Activated CD8-positive, alpha-beta T cell treated with anti-CD3 and anti-CD28 coated beads for 36 hours (primary cell): ENCODE measurements at regions not wholly inside any gene's neighbourhood (a gene's known extent, or its start where the extent isn't known, plus 50 kb on each side); places are given as distances from the start of the nearest gene placed in this dataset.
A peak's percentile ranks its signal among the peaks of the same experiment; 100 is the strongest.

Source experiments
- ATAC-seq: fragments of 200-7000 bp; cut with Tn5 transposase; one replicate; pipeline ENCODE4 v1.10.0; 2021; ENCODE audit warnings: mild to moderate bottlenecking, moderate library complexity
- CTCF ChIA-PET: fragments of 350-600 bp; sonication (Branson Sonifier 250); formaldehyde crosslinking; loops from one replicate; lab custom pipeline; 2021; ENCODE audit warnings: antibody characterized with exemption; lab: Charles Lee
- POLR2A ChIA-PET: fragments of 350-600 bp; sonication (Branson Sonifier 250); formaldehyde crosslinking; loops from one replicate; lab custom pipeline; 2021; ENCODE audit warnings: antibody characterized with exemption; lab: Charles Lee
- DNase-seq: peaks from one replicate; pipeline ENCODE4 v3.0.0-alpha.2; 2020
- H3K27ac Mint-ChIP-seq: one replicate; pipeline ENCODE4 v1.8.0; 2021; ENCODE audit warnings: mild to moderate bottlenecking, mixed read lengths
- H3K27me3 Mint-ChIP-seq: one replicate; pipeline ENCODE4 v1.8.0; 2021; ENCODE audit warnings: mixed read lengths
- H3K36me3 Mint-ChIP-seq: one replicate; pipeline ENCODE4 v1.8.0; 2021; ENCODE audit warnings: low read depth, mixed read lengths
- H3K4me1 Mint-ChIP-seq: one replicate; pipeline ENCODE4 v1.8.0; 2021; ENCODE audit warnings: low read depth, mixed read lengths
- H3K4me3 Mint-ChIP-seq: one replicate; pipeline ENCODE4 v1.8.0; 2021; ENCODE audit warnings: mild to moderate bottlenecking, moderate library complexity, mixed read lengths
- H3K9me3 Mint-ChIP-seq: one replicate; pipeline ENCODE4 v1.8.0; 2021; ENCODE audit warnings: mixed read lengths
- CTCF ChIP-seq: fragments of 200-600 bp; IDR thresholded peaks from one replicate; pipeline ENCODE4 v1.8.0; 2022; ENCODE audit warnings: antibody characterized with exemption, mild to moderate bottlenecking
- intact Hi-C: fragments of 100-400 bp; cut with micrococcal nuclease; formaldehyde crosslinking; loops from one replicate; pipeline ENCODE4 v1.10.0; 2022

DNA sequence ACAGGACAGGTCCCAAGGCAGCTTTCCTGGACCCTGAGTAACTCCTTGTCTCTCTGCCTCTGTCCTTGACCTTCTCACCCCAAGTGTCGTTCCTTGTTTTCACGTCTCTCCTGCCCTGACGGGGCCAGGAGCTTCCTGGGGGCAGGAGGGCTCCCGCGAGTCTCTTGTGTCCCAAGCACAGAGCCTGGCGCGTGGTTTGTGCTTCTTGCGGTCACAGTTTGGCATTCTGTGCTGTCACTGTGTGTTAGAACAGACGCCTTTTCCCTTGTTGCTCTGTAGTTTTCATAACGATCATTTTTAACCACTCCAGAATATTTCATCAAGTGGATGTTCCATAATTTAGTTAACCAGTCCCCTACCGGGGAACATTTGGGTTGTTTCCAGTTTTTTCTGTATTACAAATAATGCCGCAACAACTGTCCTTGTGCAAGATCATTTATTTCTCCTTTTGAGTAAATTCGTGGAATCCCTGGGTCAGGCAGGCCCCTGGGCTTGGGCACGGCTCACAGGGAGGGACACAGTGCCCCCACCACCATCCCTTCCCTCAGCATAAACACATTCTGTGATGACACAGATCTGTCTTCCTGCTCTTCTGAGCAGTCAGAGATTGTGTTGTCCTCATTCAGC is 71.9 kb downstream of the TSPAN17 start:
- Mint-ChIP-seq H3K36me3 (no peaks in the 10 kb centered on the region), H3K4me3 (no peak overlapping the region)

DNA sequence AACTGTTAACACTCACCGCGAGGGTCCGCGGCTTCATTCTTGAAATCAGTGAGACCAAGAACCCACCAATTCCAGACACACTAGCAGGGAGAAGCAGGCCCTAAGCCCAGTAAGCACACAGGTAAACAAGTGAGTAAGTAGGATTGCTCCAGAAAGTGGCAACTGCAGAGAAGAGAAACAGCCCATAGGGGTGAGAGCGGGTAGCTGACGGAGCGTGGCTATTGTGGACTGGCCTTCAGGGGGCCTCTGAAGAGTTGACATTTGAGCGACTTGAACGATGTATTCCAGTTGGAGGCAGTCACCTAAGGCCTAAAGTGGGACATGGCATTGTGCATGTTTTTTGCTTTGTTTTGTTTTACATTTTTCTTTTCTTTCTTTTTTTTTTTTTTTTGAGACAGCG is 74.2 kb downstream of the TSPAN17 start:
- DNase-seq, result no peak
- no peak for ATAC-seq
- Mint-ChIP-seq H3K27ac (no peak overlapping the region), H3K36me3 (no peaks in the 10 kb centered on the region), H3K9me3 (no peaks in the 10 kb centered on the region), H3K4me3 (no peak overlapping the region), H3K4me1 (peaks cover 3% of the 10 kb centered on the region), H3K27me3 (peaks cover 23% of the 10 kb centered on the region)
- CTCF ChIA-PET, result no interaction called here
- intact Hi-C loops, result no loop called here
- POLR2A ChIA-PET, result no interaction called here
- TF ChIP-seq CTCF, result no peak

More for the DNA sequence above, 71.9 kb downstream of the TSPAN17 start:
- TF ChIP-seq CTCF, result no peak
- peaks cover 18% of the 10 kb centered on the region for H3K27me3 Mint-ChIP-seq
- no peak for DNase-seq
- peaks cover 3% of the 10 kb centered on the region for H3K9me3 Mint-ChIP-seq
- intact Hi-C loops, result no loop called here
- no peak for ATAC-seq
- H3K4me1 Mint-ChIP-seq, result peaks cover 3% of the 10 kb centered on the region
- ChIA-PET CTCF (interaction anchor here (1.3 kb wide), 1 partner anchor 58 kb away, joined by 3 read pairs; no protein-coding TSS in a partner anchor), POLR2A (no interaction called here)
- H3K27ac Mint-ChIP-seq, result no peak overlapping the region

DNA sequence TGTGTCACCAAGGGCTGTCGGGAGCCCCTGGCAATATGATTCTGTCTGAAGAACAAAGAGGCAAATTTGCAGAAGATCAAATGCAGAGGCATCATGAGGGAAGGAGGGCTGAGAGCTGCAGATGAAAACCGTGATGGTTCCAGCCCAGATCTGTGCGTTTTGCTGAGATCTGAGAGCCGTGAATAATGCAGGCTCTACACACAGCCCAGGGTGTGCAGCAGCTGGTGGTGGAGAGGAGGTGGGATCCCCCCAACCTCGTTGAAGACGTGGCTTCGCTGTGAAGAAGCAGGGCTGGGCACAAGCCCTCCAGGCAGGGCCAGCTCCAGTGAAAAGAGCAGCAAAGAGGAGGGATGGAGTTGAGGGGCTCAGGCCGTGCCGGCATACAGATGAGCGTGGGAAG is 75.5 kb downstream of the TSPAN17 start:
- Mint-ChIP-seq H3K9me3 (no peaks in the 10 kb centered on the region), H3K36me3 (no peaks in the 10 kb centered on the region), H3K4me3 (no peak overlapping the region), H3K27me3 (peaks cover 25% of the 10 kb centered on the region), H3K4me1 (peaks cover 3% of the 10 kb centered on the region), H3K27ac (no peak overlapping the region)
- ChIA-PET CTCF (interaction anchor here (1.6 kb wide), 1 partner anchor 62 kb away, joined by 5 read pairs; no protein-coding TSS in a partner anchor), POLR2A (no interaction called here)
- intact Hi-C loops, result no loop called here
- ATAC-seq, result no peak
- no peak for DNase-seq
- no peak for TF ChIP-seq CTCF

GRCh38 chr5:176723440-176723839 is 76.2 kb downstream of the TSPAN17 start:
- Mint-ChIP-seq H3K27ac (no peak overlapping the region), H3K36me3 (no peaks in the 10 kb centered on the region), H3K9me3 (no peaks in the 10 kb centered on the region), H3K4me3 (no peak overlapping the region), H3K4me1 (peaks cover 3% of the 10 kb centered on the region), H3K27me3 (peaks cover 25% of the 10 kb centered on the region)
- intact Hi-C loops, result no loop called here
- peak; percentile 42 for ATAC-seq
- no peak for DNase-seq
- CTCF ChIA-PET, result interaction anchor here (1.6 kb wide), 1 partner anchor 62 kb away, joined by 5 read pairs; no protein-coding TSS in a partner anchor
- no peak for TF ChIP-seq CTCF
- POLR2A ChIA-PET, result no interaction called here

DNA sequence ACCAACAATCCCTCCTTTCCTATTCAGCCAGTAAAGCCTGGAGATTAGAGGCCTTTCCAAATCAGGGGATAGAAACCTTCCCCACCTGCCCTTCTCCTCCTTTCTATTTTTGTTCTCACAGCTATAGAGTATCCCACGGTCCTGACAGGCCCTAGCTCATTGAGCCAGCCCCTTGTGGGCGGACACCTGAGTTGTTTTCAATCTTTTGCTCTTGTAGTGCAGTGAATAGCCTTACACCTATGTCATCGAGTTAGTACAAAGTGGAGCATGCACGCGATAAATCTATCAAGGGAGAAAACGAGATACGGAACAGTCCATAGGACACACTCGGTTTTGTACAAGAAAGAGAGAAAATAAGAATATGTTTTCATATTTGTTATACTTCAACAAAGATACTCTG is 77.2 kb downstream of the TSPAN17 start:
- Mint-ChIP-seq H3K4me3 (no peak overlapping the region), H3K9me3 (no peaks in the 10 kb centered on the region), H3K27ac (no peak overlapping the region), H3K27me3 (peaks cover 29% of the 10 kb centered on the region), H3K4me1 (peaks cover 3% of the 10 kb centered on the region), H3K36me3 (no peaks in the 10 kb centered on the region)
- ChIA-PET POLR2A (no interaction called here), CTCF (interaction anchor here (0.8 kb wide), 1 partner anchor 64 kb away, joined by 3 read pairs; no protein-coding TSS in a partner anchor)
- ATAC-seq (no peak), DNase-seq (no peak)
- intact Hi-C loops, result no loop called here
- no peak for TF ChIP-seq CTCF
